SU-DHL-6 (cell line): ENCODE measurements at regions not wholly inside any gene's neighbourhood (a gene's known extent, or its start where the extent isn't known, plus 50 kb on each side); places are given as distances from the start of the nearest gene placed in this dataset.
"Not testable (repeated sequence)": the region's sequence is repeated elsewhere in the genome, so short reads cannot be mapped to it uniquely, and the experiment has no call there.

Experiments
- CTCF ChIP-seq: fragments of 200-600 bp; sonication (generic); IDR thresholded peaks from one replicate; pipeline ENCODE4 v1.5.1; 2017; ENCODE audit warnings: antibody characterized with exemption, mild to moderate bottlenecking, low read length, moderate library complexity; ENCODE audit not compliant: insufficient read depth, poor library complexity, severe bottlenecking
- EZH2phosphoT487 ChIP-seq: fragments of 200-600 bp; sonication (generic), shearing (Covaris generic); conservative IDR thresholded peaks from 2 replicates; pipeline ENCODE4 v1.6.1; 2018; ENCODE audit warnings: mild to moderate bottlenecking, antibody characterized with exemption, low read length, moderate library complexity, mixed read lengths

GRCh38 chr3:163551915-163552658 lies 1526.2 kb downstream of the SI start:
- TF ChIP-seq CTCF, EZH2phosphoT487: not testable (repeated sequence)
